ENCODE measurements at regions not wholly inside any gene's neighbourhood (a gene's known extent, or its start where the extent isn't known, plus 50 kb on each side); places are given as distances from the start of the nearest gene placed in this dataset.
A peak's percentile ranks its signal among the peaks of the same experiment; 100 is the strongest.

- no peak overlapping the region for H3K4me3 Mint-ChIP-seq
- no peaks in the 10 kb centered on the region for H3K27me3 ChIP-seq (ENCODE audit: insufficient read depth)
- no peaks in the 10 kb centered on the region for H3F3A ChIP-seq (replicated peaks; ENCODE audit: low read depth)
- ATAC-seq (peak; percentile 45; the same call in 2 of the 3 replicates), DNase-seq (ENCODE audit: low spot score) (peak; percentile 3)
- no peak for TF ChIP-seq POLR2AphosphoS5 (IDR thresholded peaks at IDR 0.05; ENCODE audit: low read depth)
- TF ChIP-seq, protein P1, sequence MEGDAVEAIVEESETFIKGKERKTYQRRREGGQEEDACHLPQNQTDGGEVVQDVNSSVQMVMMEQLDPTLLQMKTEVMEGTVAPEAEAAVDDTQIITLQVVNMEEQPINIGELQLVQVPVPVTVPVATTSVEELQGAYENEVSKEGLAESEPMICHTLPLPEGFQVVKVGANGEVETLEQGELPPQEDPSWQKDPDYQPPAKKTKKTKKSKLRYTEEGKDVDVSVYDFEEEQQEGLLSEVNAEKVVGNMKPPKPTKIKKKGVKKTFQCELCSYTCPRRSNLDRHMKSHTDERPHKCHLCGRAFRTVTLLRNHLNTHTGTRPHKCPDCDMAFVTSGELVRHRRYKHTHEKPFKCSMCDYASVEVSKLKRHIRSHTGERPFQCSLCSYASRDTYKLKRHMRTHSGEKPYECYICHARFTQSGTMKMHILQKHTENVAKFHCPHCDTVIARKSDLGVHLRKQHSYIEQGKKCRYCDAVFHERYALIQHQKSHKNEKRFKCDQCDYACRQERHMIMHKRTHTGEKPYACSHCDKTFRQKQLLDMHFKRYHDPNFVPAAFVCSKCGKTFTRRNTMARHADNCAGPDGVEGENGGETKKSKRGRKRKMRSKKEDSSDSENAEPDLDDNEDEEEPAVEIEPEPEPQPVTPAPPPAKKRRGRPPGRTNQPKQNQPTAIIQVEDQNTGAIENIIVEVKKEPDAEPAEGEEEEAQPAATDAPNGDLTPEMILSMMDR (conservative IDR thresholded peaks at IDR 0.05; ENCODE audit: low read depth in 2 of 2) = no peak
- TF ChIP-seq, protein P2, sequence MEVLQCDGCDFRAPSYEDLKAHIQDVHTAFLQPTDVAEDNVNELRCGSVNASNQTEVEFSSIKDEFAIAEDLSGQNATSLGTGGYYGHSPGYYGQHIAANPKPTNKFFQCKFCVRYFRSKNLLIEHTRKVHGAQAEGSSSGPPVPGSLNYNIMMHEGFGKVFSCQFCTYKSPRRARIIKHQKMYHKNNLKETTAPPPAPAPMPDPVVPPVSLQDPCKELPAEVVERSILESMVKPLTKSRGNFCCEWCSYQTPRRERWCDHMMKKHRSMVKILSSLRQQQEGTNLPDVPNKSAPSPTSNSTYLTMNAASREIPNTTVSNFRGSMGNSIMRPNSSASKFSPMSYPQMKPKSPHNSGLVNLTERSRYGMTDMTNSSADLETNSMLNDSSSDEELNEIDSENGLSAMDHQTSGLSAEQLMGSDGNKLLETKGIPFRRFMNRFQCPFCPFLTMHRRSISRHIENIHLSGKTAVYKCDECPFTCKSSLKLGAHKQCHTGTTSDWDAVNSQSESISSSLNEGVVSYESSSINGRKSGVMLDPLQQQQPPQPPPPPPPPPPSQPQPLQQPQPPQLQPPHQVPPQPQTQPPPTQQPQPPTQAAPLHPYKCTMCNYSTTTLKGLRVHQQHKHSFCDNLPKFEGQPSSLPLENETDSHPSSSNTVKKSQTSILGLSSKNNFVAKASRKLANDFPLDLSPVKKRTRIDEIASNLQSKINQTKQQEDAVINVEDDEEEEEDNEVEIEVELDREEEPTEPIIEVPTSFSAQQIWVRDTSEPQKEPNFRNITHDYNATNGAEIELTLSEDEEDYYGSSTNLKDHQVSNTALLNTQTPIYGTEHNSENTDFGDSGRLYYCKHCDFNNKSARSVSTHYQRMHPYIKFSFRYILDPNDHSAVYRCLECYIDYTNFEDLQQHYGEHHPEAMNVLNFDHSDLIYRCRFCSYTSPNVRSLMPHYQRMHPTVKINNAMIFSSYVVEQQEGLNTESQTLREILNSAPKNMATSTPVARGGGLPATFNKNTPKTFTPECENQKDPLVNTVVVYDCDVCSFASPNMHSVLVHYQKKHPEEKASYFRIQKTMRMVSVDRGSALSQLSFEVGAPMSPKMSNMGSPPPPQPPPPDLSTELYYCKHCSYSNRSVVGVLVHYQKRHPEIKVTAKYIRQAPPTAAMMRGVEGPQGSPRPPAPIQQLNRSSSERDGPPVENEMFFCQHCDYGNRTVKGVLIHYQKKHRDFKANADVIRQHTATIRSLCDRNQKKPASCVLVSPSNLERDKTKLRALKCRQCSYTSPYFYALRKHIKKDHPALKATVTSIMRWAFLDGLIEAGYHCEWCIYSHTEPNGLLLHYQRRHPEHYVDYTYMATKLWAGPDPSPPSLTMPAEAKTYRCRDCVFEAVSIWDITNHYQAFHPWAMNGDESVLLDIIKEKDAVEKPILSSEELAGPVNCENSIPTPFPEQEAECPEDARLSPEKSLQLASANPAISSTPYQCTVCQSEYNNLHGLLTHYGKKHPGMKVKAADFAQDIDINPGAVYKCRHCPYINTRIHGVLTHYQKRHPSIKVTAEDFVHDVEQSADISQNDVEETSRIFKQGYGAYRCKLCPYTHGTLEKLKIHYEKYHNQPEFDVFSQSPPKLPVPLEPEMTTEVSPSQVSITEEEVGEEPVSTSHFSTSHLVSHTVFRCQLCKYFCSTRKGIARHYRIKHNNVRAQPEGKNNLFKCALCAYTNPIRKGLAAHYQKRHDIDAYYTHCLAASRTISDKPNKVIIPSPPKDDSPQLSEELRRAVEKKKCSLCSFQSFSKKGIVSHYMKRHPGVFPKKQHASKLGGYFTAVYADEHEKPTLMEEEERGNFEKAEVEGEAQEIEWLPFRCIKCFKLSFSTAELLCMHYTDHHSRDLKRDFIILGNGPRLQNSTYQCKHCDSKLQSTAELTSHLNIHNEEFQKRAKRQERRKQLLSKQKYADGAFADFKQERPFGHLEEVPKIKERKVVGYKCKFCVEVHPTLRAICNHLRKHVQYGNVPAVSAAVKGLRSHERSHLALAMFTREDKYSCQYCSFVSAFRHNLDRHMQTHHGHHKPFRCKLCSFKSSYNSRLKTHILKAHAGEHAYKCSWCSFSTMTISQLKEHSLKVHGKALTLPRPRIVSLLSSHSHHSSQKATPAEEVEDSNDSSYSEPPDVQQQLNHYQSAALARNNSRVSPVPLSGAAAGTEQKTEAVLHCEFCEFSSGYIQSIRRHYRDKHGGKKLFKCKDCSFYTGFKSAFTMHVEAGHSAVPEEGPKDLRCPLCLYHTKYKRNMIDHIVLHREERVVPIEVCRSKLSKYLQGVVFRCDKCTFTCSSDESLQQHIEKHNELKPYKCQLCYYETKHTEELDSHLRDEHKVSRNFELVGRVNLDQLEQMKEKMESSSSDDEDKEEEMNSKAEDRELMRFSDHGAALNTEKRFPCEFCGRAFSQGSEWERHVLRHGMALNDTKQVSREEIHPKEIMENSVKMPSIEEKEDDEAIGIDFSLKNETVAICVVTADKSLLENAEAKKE (CRISPR knock-in tag; IDR thresholded peaks at IDR 0.05) = no peak
- no peaks in the 10 kb centered on the region for H3K27me3 Mint-ChIP-seq (ENCODE audit: insufficient read depth, low read depth, poor library complexity)
- no peaks in the 10 kb centered on the region for H4K20me1 ChIP-seq (replicated peaks; ENCODE audit: insufficient read depth)
- no peak overlapping the region for H3K27ac ChIP-seq (ENCODE audit: low read depth)
- peaks cover 3% of the 10 kb centered on the region; the same call in 1 of the 3 replicates for H3K4me1 Mint-ChIP-seq
- no peaks in the 10 kb centered on the region for H3K9me2 ChIP-seq (ENCODE audit: insufficient read depth)
- peaks cover 7% of the 10 kb centered on the region; the same call in 2 of the 3 replicates for H3K9me3 Mint-ChIP-seq
- peak overlapping the region; percentile 38; the same call in 1 of the 2 replicates for H2AFZ ChIP-seq
- peaks cover 5% of the 10 kb centered on the region; the same call in 1 of the 3 replicates for H3K36me3 Mint-ChIP-seq (ENCODE audit: low read depth)
- H3K27ac Mint-ChIP-seq = no peak overlapping the region
- H3K4me1 ChIP-seq (ENCODE audit: insufficient read depth) = no peaks in the 10 kb centered on the region
- H3K79me2 ChIP-seq (replicated peaks; ENCODE audit: insufficient read depth) = no peaks in the 10 kb centered on the region
- H3K36me3 ChIP-seq (ENCODE audit: insufficient read depth) = peaks cover 3% of the 10 kb centered on the region; the same call in 1 of the 2 replicates
- no peak overlapping the region for H3K4me3 ChIP-seq
- no peak overlapping the region for H3K4me2 ChIP-seq
These were observed 1670.2 kb upstream of the PCDH20 start for GRCh38 chr13:63085851-63086250.

All from GM23338 (cell line).